ENCODE measurements at regions not wholly inside any gene's neighbourhood (a gene's known extent, or its start where the extent isn't known, plus 50 kb on each side); places are given as distances from the start of the nearest gene placed in this dataset.

DNA sequence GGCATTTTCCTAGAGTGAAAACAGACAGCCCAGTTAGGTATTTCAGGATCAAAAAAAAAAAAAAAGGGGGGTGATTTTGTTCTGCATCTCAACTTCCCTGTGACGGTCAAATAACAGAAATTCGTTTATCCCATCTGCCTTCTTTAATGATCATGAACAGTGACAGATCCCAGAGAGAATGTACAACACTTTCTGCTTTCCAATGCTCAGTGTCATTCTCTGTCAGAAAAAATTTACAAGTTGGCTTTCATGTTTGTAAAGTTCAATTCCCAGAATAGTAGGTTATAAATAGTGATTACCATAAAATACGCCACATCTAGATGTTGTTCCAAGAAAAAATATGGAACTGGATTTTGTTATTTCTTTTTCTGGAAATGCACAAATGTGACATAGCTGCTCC, 1013.2 kb upstream of the PHF14 start:
- TF ChIP-seq, protein P1, sequence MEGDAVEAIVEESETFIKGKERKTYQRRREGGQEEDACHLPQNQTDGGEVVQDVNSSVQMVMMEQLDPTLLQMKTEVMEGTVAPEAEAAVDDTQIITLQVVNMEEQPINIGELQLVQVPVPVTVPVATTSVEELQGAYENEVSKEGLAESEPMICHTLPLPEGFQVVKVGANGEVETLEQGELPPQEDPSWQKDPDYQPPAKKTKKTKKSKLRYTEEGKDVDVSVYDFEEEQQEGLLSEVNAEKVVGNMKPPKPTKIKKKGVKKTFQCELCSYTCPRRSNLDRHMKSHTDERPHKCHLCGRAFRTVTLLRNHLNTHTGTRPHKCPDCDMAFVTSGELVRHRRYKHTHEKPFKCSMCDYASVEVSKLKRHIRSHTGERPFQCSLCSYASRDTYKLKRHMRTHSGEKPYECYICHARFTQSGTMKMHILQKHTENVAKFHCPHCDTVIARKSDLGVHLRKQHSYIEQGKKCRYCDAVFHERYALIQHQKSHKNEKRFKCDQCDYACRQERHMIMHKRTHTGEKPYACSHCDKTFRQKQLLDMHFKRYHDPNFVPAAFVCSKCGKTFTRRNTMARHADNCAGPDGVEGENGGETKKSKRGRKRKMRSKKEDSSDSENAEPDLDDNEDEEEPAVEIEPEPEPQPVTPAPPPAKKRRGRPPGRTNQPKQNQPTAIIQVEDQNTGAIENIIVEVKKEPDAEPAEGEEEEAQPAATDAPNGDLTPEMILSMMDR (IDR thresholded peaks at IDR 0.05): no peak
- no peak for TF ChIP-seq ZFX (IDR thresholded peaks at IDR 0.05; ENCODE audit: borderline replicate concordance)
